Kidney tubule cell (primary cell): ENCODE measurements at regions not wholly inside any gene's neighbourhood (a gene's known extent, or its start where the extent isn't known, plus 50 kb on each side); places are given as distances from the start of the nearest gene placed in this dataset.

Experiments
- DNase-seq: peaks from one replicate; pipeline ENCODE4 v3.0.0-alpha.2; 2018; ENCODE audit warnings: low spot score

GRCh38 chr2:157150747-157151146 lies 106.8 kb upstream of the GALNT5 start:
- DNase-seq: peak; percentile 76

GRCh38 chr2:157152362-157152761 lies 105.1 kb upstream of the GALNT5 start:
- no peak for DNase-seq

GRCh38 chr2:157155992-157156391 lies 101.5 kb upstream of the GALNT5 start:
- DNase-seq: no peak

DNA sequence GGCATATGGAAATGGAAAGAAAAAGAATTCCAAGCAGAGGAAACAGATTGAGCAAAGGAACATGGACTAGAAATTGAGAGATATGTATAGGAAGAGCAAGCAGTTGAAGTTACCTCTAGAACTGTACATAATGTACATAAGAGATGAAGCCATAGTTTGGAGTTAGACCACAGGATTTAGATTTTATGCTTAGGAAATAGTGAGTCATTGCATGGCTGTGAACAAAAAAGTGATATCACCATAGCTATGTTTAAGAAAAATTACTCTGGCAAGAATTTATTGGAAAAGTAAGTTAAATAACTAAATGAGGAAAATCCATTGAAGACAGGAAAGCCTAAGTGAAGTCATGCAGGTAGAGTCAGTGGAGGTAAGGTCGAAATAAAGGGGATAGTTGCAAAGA lies 99.4 kb upstream of the GALNT5 start:
- peak; percentile 5 for DNase-seq

GRCh38 chr2:157159221-157159934 lies 98.1 kb upstream of the GALNT5 start:
- no peak for DNase-seq

DNA sequence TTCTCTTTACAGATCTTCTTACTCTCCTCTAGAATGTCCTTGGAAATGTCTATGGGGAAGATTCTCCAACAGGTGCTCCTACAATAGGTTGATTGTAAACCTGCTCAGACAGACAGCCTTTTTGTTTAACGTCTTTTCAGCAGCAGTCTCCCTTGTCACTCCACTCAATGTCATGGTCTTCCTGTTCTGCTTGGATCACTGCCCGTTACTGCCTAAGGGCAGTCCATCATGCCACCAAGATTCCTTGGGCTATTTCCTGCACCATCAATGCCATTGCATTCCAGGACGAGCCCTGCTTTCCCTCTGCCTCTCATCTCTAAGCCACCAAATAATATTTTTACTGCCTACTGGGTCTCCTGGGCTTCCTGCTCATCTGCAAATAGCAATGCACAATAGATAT lies 97.4 kb upstream of the GALNT5 start:
- no peak for DNase-seq

GRCh38 chr2:157164370-157164769 lies 93.1 kb upstream of the GALNT5 start:
- no peak for DNase-seq

DNA sequence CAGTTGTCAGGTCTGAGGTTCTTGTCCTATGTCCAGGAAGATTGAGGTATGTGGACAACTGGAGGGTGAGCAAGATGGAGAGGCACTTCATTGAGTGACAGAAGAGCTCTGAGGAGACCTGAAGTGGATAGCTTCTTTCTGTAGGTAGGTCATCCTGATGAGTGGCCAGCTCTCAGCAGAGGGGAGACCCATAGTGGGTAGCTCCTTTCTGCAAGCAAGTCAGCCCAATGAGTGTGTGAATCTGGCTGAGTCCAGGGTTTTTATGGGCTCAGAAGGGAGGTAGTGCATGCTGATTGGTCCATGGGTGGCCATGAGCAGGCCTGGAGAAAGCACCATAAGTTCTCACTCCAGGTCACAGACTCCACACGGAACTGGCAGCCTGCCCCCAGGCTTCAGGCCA lies 92.6 kb upstream of the GALNT5 start:
- DNase-seq: no peak

- DNase-seq: no peak
These were observed 89.0 kb upstream of the GALNT5 start for GRCh38 chr2:157168501-157168900.

DNA sequence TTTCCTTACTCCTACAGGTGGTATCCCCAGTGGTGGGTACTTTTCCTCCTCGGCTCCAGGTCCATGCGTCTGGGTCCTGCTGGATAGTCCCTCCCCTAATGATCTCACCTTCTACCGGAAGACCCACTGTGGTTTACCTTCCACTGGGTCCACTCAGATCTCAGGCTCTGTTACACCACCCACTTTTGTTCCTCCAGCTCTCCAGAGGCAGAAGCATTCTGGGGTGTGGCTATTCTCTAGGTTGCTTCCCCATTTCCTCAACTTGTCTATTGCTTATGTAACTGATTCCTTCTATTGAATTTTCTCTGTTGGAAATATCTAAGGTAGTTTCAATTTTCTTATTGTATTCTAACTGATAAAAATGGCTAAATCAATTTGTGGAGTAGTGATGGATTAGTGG lies 87.6 kb upstream of the GALNT5 start:
- no peak for DNase-seq

DNA sequence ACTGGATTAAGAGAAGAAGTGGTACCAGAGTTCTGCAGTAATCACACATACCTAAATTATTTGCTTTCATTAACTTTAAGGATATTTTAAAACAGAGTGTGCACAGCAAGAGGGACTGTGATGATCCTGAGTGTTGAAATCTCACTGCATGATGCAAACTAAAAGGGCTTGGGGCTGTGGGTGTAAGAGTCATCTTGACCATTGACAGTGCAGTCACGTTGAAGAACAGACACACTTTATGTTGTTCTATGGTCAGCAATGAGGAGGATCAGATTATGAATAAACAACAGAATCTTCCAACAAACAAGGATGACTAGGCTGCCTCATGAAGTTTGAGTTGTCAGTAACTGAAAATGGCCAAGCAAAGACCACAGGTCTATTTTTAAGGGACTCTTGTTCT lies 87.2 kb upstream of the GALNT5 start:
- no peak for DNase-seq

DNA sequence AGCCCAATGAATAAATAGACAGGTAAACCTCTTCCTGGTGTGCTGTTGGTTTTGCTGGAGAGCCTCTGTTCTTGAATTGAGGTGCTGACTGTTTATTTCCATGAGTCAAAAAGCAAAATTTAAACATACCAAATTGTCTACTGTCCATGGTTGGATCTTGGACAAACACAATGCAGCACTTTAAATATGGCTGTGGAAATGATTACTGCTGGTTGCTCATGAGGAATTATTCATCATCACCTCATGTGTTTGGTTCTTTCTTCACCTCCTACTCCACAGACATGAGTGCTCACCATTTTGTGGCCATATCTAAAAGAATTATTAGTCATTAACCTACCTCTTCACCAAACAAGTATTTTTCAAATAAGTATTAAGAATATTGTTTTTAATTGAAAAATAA lies 85.3 kb upstream of the GALNT5 start:
- peak; percentile 37 for DNase-seq

GRCh38 chr2:157172866-157173578 lies 84.5 kb upstream of the GALNT5 start:
- DNase-seq: no peak

- DNase-seq: peak; percentile 77
These were observed 83.7 kb upstream of the GALNT5 start for GRCh38 chr2:157173740-157174184.

DNA sequence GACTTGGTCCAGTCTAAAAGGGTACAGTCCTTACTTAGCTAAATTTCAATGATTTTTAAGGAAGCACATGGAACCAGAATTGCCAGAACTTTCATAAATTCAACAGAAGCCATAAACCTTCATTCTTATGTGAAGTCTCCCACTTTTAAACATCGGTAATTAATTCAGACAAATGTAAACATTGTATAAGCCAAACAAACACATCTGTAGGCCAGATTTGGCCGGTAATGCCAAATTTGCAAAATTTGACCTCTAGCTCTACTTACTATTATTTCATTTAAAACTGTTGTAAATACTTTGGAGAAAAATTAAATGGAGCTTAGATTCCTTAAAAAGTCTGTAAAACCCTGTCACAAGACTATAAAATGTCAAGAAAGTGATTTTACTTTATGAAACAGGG lies 83.2 kb upstream of the GALNT5 start:
- DNase-seq: no peak

- DNase-seq: no peak
These were observed 80.9 kb upstream of the GALNT5 start for GRCh38 chr2:157176602-157177001.

DNA sequence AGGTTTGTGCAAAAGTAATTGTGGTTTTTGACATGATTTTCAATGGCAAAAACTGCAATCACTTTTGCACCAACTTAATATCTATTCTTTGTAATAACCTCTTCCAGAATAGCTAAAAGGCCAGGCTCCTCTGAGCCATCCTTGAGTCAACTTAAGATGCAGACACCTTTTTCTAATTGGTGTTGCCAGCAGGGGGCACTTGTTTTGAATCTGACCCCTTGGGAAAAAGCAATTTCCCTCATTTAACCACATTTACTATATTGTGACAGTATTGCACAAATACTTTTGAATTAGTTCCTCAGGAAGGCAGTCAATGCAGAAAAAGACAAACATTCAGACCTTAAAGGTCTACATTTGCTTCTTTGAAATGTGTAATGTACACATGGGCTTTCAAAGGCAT lies 78.6 kb upstream of the GALNT5 start:
- no peak for DNase-seq

- DNase-seq: no peak
These were observed 78.0 kb upstream of the GALNT5 start for GRCh38 chr2:157179324-157180105.

DNA sequence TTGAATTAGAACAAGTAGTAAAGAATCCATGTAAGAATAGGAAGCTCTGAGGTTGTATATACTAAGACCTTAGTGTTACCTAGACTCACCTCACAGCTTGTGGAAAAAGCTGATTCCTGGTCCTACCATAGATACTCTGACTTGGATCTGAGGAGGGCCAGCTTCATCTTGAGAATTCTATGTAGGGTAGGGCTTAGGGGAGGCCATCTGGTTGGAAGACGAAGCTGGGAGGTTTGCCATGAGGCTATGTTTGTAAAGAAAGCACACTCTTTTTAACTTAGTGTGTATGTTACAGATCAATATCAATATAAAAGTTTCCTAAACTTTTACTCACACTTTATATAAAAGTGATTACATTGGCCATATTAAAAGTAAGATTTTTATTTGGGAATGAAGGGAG lies 77.1 kb upstream of the GALNT5 start:
- no peak for DNase-seq

GRCh38 chr2:157181234-157181633 lies 76.3 kb upstream of the GALNT5 start:
- DNase-seq: no peak

DNA sequence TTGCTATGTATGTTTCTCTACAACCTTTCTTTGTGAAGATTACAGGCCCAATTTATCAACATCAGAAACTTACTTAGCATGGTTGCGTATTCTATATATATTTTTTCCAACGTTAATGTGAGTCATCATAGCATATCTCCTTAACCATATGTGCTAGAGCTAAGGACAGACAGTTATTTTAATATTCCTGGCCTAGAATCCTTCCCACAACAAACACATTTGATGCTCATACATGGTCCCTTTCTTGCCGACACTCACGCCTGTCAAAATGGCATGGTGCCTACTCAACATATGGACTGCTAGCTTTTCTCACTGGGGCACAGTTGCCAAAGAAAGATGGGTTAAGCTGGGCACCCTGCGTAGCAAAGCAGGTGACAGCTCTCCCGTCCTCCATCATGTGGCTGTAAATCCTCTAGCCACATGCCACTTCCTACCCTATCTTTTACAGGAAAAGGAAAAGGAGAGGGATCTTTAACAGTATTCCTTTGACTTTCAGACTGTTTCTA lies 75.2 kb upstream of the GALNT5 start:
- DNase-seq: no peak

GRCh38 chr2:157182834-157183396 lies 74.6 kb upstream of the GALNT5 start:
- DNase-seq: peak; percentile 7
